Naive thymus-derived CD8-positive, alpha-beta T cell (primary cell): ENCODE measurements at regions not wholly inside any gene's neighbourhood (a gene's known extent, or its start where the extent isn't known, plus 50 kb on each side); places are given as distances from the start of the nearest gene placed in this dataset.

ENCODE experiments used
- ATAC-seq, 2 donors: fragments of 150-1000 bp; cut with Tn5 transposase in 1 of 2; sonication (Bioruptor Pico), chemical (Tn5 transposase) in 1 of 2; 1 replicate in 1 of 2; 2 replicates in 1 of 2; pipeline ENCODE4 v1.10.0; 2021; ENCODE audit warnings: mild to moderate bottlenecking in 2 of 2, moderate library complexity in 2 of 2
- POLR2A ChIA-PET: fragments of 350-600 bp; sonication (Branson Sonifier 250); formaldehyde crosslinking; loops from one replicate; lab custom pipeline; 2021; ENCODE audit warnings: antibody characterized with exemption; lab: Charles Lee
- DNase-seq, 10 donors: peaks; one replicate each; pipeline versions ENCODE4 v3.0.0 to v3.0.0-alpha.2; 2020 to 2022
- H3K27ac Mint-ChIP-seq, 10 donors: one replicate each; pipeline ENCODE4 v1.8.0; 2020 to 2022; ENCODE audit warnings: mild to moderate bottlenecking in 10 of 10, mixed read lengths in 10 of 10, moderate library complexity in 4 of 10, inconsistent platforms in 1 of 10
- H3K27me3 Mint-ChIP-seq, 5 donors: one replicate each; pipeline ENCODE4 v1.8.0; 2021 to 2022; ENCODE audit warnings: mixed read lengths in 5 of 5
- H3K36me3 Mint-ChIP-seq, 3 donors: one replicate each; pipeline ENCODE4 v1.8.0; 2020 to 2022; ENCODE audit warnings: mixed read lengths in 3 of 3, mild to moderate bottlenecking in 2 of 3, inconsistent platforms in 1 of 3
- H3K4me1 Mint-ChIP-seq, 4 donors: one replicate each; pipeline ENCODE4 v1.8.0; 2021 to 2022; ENCODE audit warnings: mixed read lengths in 4 of 4
- H3K4me3 Mint-ChIP-seq, 10 donors: one replicate each; pipeline ENCODE4 v1.8.0; 2020 to 2022; ENCODE audit warnings: mild to moderate bottlenecking in 10 of 10, mixed read lengths in 10 of 10, moderate library complexity in 6 of 10, inconsistent platforms in 1 of 10
- H3K9me3 Mint-ChIP-seq, 9 donors: one replicate each; pipeline ENCODE4 v1.8.0; 2020 to 2022; ENCODE audit warnings: mixed read lengths in 9 of 9, mild to moderate bottlenecking in 3 of 9, inconsistent platforms in 1 of 9, moderate library complexity in 1 of 9

DNA sequence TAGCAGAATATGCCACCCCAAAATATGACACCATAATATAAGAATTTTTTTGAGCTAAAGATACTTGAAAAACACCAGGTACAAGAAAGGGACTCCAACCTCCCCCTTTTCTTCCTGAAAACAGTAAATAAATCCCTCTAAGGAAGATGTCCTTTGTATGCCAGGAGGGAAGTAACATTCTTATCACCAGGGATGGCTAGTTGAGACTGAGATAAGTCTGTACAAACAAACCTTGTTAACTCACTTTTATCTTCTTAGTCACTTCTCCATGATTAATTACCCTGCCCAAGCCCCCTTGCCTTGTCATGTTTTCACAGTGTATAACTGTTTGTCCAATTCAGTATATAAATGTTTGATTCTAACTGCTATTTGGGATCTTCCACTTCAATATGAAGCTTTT is 888.0 kb downstream of the PCDH18 start:
- Mint-ChIP-seq H3K36me3 (no peaks in the 10 kb centered on the region), H3K27me3 (no peaks in the 10 kb centered on the region), H3K9me3 (peaks cover 0 to 8% (median 0%) of the 10 kb centered on the region in 9 donors), H3K4me3 (no peak overlapping the region), H3K4me1 (no peaks in the 10 kb centered on the region), H3K27ac (no peak overlapping the region)
- ATAC-seq (no peak), DNase-seq (no peak)
- POLR2A ChIA-PET, result no interaction called here

DNA sequence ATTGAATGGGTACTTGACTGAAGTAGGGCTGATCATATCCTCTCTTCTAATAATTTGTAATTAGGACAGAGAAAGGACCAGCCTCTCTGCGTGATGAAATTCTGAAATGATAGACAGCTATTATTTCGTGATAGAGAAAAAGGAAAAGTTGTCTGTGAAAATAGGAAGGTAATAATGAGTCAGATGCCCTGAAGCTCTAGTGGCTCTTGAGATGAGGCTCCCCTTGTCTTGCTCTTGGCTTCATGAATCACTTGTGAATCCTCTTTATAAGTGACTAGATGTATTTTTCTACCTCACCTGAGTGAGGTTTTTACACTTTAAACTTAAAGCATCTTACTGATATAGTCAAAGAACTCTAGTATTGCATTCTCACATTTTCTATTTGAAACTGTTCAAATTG is 888.9 kb downstream of the PCDH18 start:
- H3K9me3 Mint-ChIP-seq, result peaks cover 0 to 10% (median 0%) of the 10 kb centered on the region in 9 donors
- DNase-seq, result no peak
- POLR2A ChIA-PET, result no interaction called here

DNA sequence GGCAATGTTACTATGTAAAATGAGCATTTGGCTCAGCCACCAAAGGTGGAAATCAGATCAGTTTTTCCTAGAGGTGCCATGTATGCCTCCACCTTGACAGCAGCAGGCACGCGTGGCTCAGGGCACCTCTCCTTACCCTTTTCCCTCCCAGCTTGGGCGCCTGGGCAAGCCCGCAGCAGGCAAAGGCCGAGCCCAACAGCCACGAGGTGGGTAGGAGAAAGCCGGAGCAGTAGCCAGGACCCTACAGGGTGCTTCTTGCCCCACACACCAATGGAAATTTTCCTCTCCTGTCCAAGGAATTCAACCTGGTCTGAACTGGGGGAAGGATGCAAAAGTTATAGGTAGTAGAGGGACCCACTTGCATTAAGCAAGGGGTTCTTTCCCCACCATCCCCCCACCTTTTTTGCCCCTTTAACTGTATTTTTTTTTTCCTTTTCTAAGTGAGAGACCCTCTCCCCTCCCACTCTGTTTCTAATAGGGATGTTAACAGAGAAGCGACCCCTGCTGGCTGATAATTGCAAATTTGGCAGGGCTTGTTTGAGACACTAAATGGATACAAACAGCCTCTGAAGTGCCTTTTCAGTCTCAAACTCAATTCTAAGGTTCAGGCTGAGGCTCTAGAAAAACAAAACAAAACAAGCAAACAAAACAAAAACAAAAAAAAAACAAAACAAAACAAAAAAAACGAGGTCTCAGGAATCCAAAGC is 895.1 kb downstream of the PCDH18 start:
- H3K9me3 Mint-ChIP-seq, result peaks cover 0 to 6% (median 0%) of the 10 kb centered on the region in 9 donors
- no peak overlapping the region for H3K4me3 Mint-ChIP-seq
- no peaks in the 10 kb centered on the region for H3K27me3 Mint-ChIP-seq
- no peaks in the 10 kb centered on the region for H3K4me1 Mint-ChIP-seq
- ATAC-seq, result no peak
- H3K36me3 Mint-ChIP-seq, result no peaks in the 10 kb centered on the region
- no peak overlapping the region for H3K27ac Mint-ChIP-seq
- POLR2A ChIA-PET, result no interaction called here
- no peak for DNase-seq

More for the DNA sequence above, 888.9 kb downstream of the PCDH18 start:
- H3K4me1 Mint-ChIP-seq, result no peaks in the 10 kb centered on the region
- no peaks in the 10 kb centered on the region for H3K36me3 Mint-ChIP-seq
- no peak overlapping the region for H3K4me3 Mint-ChIP-seq
- H3K27ac Mint-ChIP-seq, result no peak overlapping the region
- no peaks in the 10 kb centered on the region for H3K27me3 Mint-ChIP-seq
- ATAC-seq, result no peak

DNA sequence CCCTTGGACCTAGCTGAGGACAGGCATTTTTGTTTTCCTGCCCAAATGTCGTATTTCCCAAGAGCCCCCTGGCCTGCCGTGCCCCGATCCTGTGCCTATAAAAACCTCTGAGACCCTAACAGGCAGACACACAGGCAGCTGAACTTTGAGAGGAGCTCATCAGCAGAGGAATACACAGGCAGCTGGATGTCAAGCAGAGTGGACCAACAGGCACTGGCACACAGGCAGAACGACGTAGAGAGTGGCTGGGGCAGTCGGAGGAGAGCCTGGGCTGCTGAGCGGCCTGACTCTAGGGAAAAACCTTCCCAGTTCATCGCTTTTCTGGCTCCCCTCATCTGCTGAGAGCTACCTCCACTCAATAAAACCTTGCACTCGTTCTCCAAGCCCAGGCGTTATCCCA is 896.1 kb downstream of the PCDH18 start:
- POLR2A ChIA-PET, result no interaction called here
- ATAC-seq (no peak), DNase-seq (no peak)
- no peak overlapping the region for H3K27ac Mint-ChIP-seq
- no peaks in the 10 kb centered on the region for H3K27me3 Mint-ChIP-seq
- no peaks in the 10 kb centered on the region for H3K36me3 Mint-ChIP-seq
- peaks cover 0 to 4% (median 0%) of the 10 kb centered on the region in 9 donors for H3K9me3 Mint-ChIP-seq
- no peaks in the 10 kb centered on the region for H3K4me1 Mint-ChIP-seq
- no peak overlapping the region for H3K4me3 Mint-ChIP-seq

- no peak for DNase-seq
- no peak overlapping the region for H3K4me3 Mint-ChIP-seq
- peaks cover 0 to 3% (median 0%) of the 10 kb centered on the region in 9 donors for H3K9me3 Mint-ChIP-seq
- no peaks in the 10 kb centered on the region for H3K4me1 Mint-ChIP-seq
- POLR2A ChIA-PET, result no interaction called here
- no peak overlapping the region for H3K27ac Mint-ChIP-seq
- ATAC-seq, result no peak
- H3K36me3 Mint-ChIP-seq, result no peaks in the 10 kb centered on the region
- no peaks in the 10 kb centered on the region for H3K27me3 Mint-ChIP-seq
Observed at GRCh38 chr4:136634121-136634520, 898.2 kb downstream of the PCDH18 start.

- POLR2A ChIA-PET, result no interaction called here
- Mint-ChIP-seq H3K4me3 (no peak overlapping the region), H3K27ac (no peak overlapping the region), H3K4me1 (no peaks in the 10 kb centered on the region), H3K27me3 (no peaks in the 10 kb centered on the region), H3K9me3 (peaks cover 0 to 25% (median 13%) of the 10 kb centered on the region in 9 donors), H3K36me3 (no peaks in the 10 kb centered on the region)
- ATAC-seq (no peak), DNase-seq (no peak)
Observed at GRCh38 chr4:136599890-136600289, 932.4 kb downstream of the PCDH18 start.

GRCh38 chr4:136590440-136590839 is 941.9 kb downstream of the PCDH18 start:
- no peak overlapping the region for H3K27ac Mint-ChIP-seq
- no peak for ATAC-seq
- POLR2A ChIA-PET, result no interaction called here
- H3K4me1 Mint-ChIP-seq, result no peaks in the 10 kb centered on the region
- no peaks in the 10 kb centered on the region for H3K27me3 Mint-ChIP-seq
- H3K36me3 Mint-ChIP-seq, result no peaks in the 10 kb centered on the region
- no peak for DNase-seq
- peaks cover 0 to 17% (median 9%) of the 10 kb centered on the region in 9 donors for H3K9me3 Mint-ChIP-seq
- no peak overlapping the region for H3K4me3 Mint-ChIP-seq

GRCh38 chr4:136583567-136583966 is 948.7 kb downstream of the PCDH18 start:
- Mint-ChIP-seq H3K9me3 (peaks cover 0 to 23% (median 2%) of the 10 kb centered on the region in 9 donors), H3K36me3 (no peaks in the 10 kb centered on the region), H3K4me1 (no peaks in the 10 kb centered on the region), H3K27ac (no peak overlapping the region), H3K4me3 (no peak overlapping the region), H3K27me3 (no peaks in the 10 kb centered on the region)
- ATAC-seq, result no peak
- DNase-seq, result no peak
- POLR2A ChIA-PET, result no interaction called here

- POLR2A ChIA-PET, result no interaction called here
Observed at GRCh38 chr4:136581119-136581518, 951.2 kb downstream of the PCDH18 start.

GRCh38 chr4:136575146-136575545 is 957.1 kb downstream of the PCDH18 start:
- Mint-ChIP-seq H3K4me1 (no peaks in the 10 kb centered on the region), H3K4me3 (no peak overlapping the region), H3K27me3 (no peaks in the 10 kb centered on the region), H3K9me3 (peaks cover 0 to 12% (median 7%) of the 10 kb centered on the region in 9 donors), H3K36me3 (no peaks in the 10 kb centered on the region), H3K27ac (no peak overlapping the region)
- ATAC-seq (no peak), DNase-seq (no peak)
- POLR2A ChIA-PET, result no interaction called here

More at GRCh38 chr4:136581119-136581518, 951.2 kb downstream of the PCDH18 start:
- Mint-ChIP-seq H3K27me3 (no peaks in the 10 kb centered on the region), H3K27ac (no peak overlapping the region), H3K9me3 (peaks cover 0 to 18% (median 3%) of the 10 kb centered on the region in 9 donors), H3K4me1 (no peaks in the 10 kb centered on the region), H3K36me3 (no peaks in the 10 kb centered on the region), H3K4me3 (no peak overlapping the region)
- ATAC-seq, result no peak
- no peak for DNase-seq

DNA sequence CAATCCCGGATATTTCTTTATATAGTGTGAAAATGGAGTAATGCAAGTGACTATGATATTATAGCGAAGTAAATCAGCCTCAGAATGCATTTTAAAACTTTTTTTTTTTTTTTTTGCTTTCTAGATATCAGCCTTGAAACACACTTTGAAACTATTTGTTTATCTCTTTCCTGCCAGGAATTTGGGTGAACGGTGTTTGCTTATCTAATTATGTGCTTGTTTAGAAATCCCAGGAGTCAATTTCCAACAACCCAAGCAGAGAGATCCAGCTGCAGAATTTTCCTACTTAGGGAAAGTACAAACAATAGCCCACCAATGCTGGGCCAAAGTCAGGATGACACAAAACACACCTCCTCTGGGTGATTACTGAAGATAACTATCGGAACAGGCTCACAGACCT is 958.8 kb downstream of the PCDH18 start:
- H3K4me1 Mint-ChIP-seq, result no peaks in the 10 kb centered on the region
- POLR2A ChIA-PET, result no interaction called here
- H3K27me3 Mint-ChIP-seq, result no peaks in the 10 kb centered on the region
- ATAC-seq (no peak), DNase-seq (no peak)
- no peak overlapping the region for H3K4me3 Mint-ChIP-seq
- no peaks in the 10 kb centered on the region for H3K36me3 Mint-ChIP-seq
- no peak overlapping the region for H3K27ac Mint-ChIP-seq
- H3K9me3 Mint-ChIP-seq, result peaks cover 0 to 12% (median 7%) of the 10 kb centered on the region in 9 donors

- ATAC-seq, result no peak
- Mint-ChIP-seq H3K27me3 (no peaks in the 10 kb centered on the region), H3K4me1 (no peaks in the 10 kb centered on the region), H3K36me3 (no peaks in the 10 kb centered on the region), H3K27ac (no peak overlapping the region), H3K9me3 (peaks cover 0 to 12% (median 8%) of the 10 kb centered on the region in 9 donors), H3K4me3 (peak overlapping the region in 1 of 10 donors; percentile 67)
- no peak for DNase-seq
- POLR2A ChIA-PET, result no interaction called here
Observed at GRCh38 chr4:136571315-136571714, 961.0 kb downstream of the PCDH18 start.

DNA sequence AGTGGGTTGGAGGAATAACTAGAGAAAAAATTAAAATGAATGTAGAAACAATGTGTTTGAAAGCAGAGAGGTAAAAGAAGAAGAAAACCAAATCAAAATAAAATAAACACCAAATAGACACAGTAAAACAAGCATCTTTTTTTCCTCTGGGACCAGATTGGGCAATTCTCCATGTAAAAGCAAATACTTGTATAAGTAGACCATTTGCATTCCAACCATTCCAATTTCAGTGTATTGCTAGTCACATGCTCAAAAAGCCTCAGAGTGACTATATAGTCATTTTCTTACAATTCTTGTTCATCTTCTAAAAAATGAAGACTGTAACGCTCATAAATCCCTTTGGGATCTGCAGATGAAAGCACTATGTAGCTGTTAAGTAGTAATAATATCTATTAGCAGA is 969.5 kb downstream of the PCDH18 start:
- POLR2A ChIA-PET, result no interaction called here
- no peak overlapping the region for H3K4me3 Mint-ChIP-seq
- H3K36me3 Mint-ChIP-seq, result no peaks in the 10 kb centered on the region
- DNase-seq, result no peak
- H3K27ac Mint-ChIP-seq, result no peak overlapping the region
- H3K4me1 Mint-ChIP-seq, result no peaks in the 10 kb centered on the region
- no peak for ATAC-seq
- H3K9me3 Mint-ChIP-seq, result peaks cover 0 to 5% (median 0%) of the 10 kb centered on the region in 9 donors
- no peaks in the 10 kb centered on the region for H3K27me3 Mint-ChIP-seq

DNA sequence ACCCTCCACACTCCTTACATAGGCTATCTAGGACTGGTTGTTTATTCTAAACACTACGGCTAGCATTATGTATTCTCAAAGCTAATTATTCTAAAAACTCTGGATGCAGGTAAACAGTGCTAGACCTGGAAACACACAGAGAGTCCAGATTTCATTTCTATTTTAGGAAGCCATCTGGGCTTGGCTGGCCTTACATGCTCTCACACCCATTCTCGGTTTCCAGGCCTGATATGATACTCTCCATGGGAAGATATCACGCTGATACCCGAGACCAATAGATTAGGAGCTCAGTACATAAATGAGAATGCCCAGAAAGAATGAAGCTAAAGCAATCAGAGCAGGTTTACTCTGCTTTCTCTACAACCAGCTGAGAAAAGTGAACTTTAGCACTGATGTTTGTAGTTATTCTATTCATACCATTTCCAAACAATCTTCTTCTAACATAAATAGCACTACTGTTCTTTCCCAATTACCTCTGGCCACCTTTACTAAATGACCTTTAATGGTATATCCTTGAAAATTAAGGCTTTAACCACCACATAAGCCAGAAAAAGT is 973.3 kb downstream of the PCDH18 start:
- Mint-ChIP-seq H3K9me3 (peaks cover 0 to 13% (median 4%) of the 10 kb centered on the region in 9 donors), H3K4me1 (no peaks in the 10 kb centered on the region), H3K36me3 (no peaks in the 10 kb centered on the region), H3K27me3 (no peaks in the 10 kb centered on the region), H3K4me3 (no peak overlapping the region), H3K27ac (no peak overlapping the region)
- POLR2A ChIA-PET, result no interaction called here
- DNase-seq (no peak), ATAC-seq (no peak)
